ENCODE measurements at regions not wholly inside any gene's neighbourhood (a gene's known extent, or its start where the extent isn't known, plus 50 kb on each side); places are given as distances from the start of the nearest gene placed in this dataset.
A peak's percentile ranks its signal among the peaks of the same experiment; 100 is the strongest.

- TF ChIP-seq, protein P1, sequence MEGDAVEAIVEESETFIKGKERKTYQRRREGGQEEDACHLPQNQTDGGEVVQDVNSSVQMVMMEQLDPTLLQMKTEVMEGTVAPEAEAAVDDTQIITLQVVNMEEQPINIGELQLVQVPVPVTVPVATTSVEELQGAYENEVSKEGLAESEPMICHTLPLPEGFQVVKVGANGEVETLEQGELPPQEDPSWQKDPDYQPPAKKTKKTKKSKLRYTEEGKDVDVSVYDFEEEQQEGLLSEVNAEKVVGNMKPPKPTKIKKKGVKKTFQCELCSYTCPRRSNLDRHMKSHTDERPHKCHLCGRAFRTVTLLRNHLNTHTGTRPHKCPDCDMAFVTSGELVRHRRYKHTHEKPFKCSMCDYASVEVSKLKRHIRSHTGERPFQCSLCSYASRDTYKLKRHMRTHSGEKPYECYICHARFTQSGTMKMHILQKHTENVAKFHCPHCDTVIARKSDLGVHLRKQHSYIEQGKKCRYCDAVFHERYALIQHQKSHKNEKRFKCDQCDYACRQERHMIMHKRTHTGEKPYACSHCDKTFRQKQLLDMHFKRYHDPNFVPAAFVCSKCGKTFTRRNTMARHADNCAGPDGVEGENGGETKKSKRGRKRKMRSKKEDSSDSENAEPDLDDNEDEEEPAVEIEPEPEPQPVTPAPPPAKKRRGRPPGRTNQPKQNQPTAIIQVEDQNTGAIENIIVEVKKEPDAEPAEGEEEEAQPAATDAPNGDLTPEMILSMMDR (IDR thresholded peaks at IDR 0.05) = no peak
Observed at GRCh38 chrX:25928316-25928715, 209.8 kb upstream of the MAGEB18 start.

GRCh38 chrX:25941087-25941486 is 197.1 kb upstream of the MAGEB18 start:
- TF ChIP-seq, protein P1 (IDR thresholded peaks at IDR 0.05) = no peak

DNA sequence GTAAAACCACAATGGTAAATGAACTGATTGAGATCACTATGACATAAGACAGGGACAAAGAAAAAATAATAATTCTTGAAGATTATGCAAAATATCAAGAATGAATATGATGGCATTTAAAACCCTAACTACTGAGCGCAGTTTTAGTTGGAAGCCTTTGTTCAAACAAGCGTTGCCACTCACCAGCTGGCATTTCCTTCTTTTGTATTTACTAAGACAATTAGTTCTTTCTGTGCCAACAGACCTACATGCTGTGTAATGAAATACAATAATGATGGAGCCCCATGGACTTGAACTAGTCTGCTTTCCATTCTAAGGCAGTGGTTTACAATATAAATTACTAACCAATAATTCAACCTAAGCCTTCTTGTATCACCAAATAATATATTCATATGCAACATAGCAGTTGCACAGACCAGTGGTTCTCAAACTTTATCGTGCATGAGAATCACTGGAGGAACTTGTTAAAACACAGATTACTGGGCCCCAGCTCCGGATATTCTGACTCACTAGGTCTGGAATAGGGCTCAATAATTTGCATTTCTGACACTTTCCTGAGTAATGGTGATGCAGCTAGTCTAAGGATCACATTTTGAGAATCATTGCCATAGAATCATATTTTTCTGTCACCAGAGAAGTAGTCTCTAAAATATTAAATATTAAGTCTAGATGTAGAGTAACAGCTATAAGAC is 196.4 kb upstream of the MAGEB18 start:
- TF ChIP-seq, protein P1 (IDR thresholded peaks at IDR 0.05) = no peak

DNA sequence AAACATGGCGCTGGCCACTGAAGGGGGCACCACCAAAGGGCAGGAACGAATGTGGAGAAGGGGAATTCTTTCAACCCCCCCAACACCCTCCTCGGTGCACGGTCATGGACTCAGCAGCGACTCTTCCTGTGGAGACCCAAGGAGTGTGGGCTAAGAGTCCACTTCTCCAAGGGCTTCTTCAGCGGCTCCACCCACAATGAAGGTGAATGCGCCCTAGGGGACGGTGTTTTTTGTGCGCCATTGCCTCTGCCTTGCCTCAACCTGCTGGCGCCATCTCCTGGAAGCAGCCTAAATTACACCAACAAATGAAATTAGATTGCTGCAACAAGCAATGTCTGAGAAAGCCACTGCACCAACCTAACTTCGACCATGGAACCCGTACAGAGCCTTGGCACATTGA is 169.2 kb upstream of the MAGEB18 start:
- TF ChIP-seq, protein P1 (IDR thresholded peaks at IDR 0.05) = peak; percentile 57

GRCh38 chrX:25976683-25977310 is 161.3 kb upstream of the MAGEB18 start:
- TF ChIP-seq, protein P1 (IDR thresholded peaks at IDR 0.05) = no peak

GRCh38 chrX:25998687-25999086 is 139.5 kb upstream of the MAGEB18 start:
- TF ChIP-seq, protein P1 (IDR thresholded peaks at IDR 0.05) = no peak

GRCh38 chrX:26007462-26007861 is 130.7 kb upstream of the MAGEB18 start:
- TF ChIP-seq, protein P1 (IDR thresholded peaks at IDR 0.05) = no peak

Data from LNCAP (cell line).